GM10248 (cell line): ENCODE measurements at regions not wholly inside any gene's neighbourhood (a gene's known extent, or its start where the extent isn't known, plus 50 kb on each side); places are given as distances from the start of the nearest gene placed in this dataset.

Source experiments
- CTCF ChIA-PET: fragments of 300-600 bp; sonication (Branson Sonifier 250); formaldehyde crosslinking; extraction: SDS; loops from one replicate; lab custom pipeline; 2021; ENCODE audit warnings: antibody characterized with exemption; lab: Yijun Ruan, JAX
- POLR2A ChIA-PET: fragments of 350-650 bp; sonication (Branson Sonifier 250); formaldehyde crosslinking; extraction: SDS; loops from one replicate; lab custom pipeline; 2020; ENCODE audit warnings: antibody characterized with exemption; lab: Yijun Ruan, JAX
- DNase-seq: peaks from one replicate; pipeline ENCODE4 v3.0.0; 2012; ENCODE audit errors: extremely low spot score
- CTCF ChIP-seq: IDR thresholded peaks from 2 replicates; pipeline ENCODE4 v1.5.1; 2012; ENCODE audit warnings: mild to moderate bottlenecking, low read depth; ENCODE audit errors: extremely low read depth, missing control alignments, control extremely low read depth

GRCh38 chr18:2412996-2413751, 158.1 kb downstream of the METTL4 start:
- POLR2A ChIA-PET = no interaction called here
- no peak for TF ChIP-seq CTCF
- DNase-seq = no peak
- CTCF ChIA-PET = interaction anchor here (0.6 to 2.0 kb wide), 4 partner anchors 10 to 30 kb away, joined by 3 to 5 read pairs (median 4); no protein-coding TSS in a partner anchor

GRCh38 chr18:2414235-2414634, 157.1 kb downstream of the METTL4 start:
- ChIA-PET CTCF (interaction anchor here (1.1 to 2.0 kb wide), 3 partner anchors 11 to 19 kb away, joined by 4 to 5 read pairs (median 4); no protein-coding TSS in a partner anchor), POLR2A (no interaction called here)
- DNase-seq = no peak
- no peak for TF ChIP-seq CTCF

GRCh38 chr18:2415656-2416055, 155.6 kb downstream of the METTL4 start:
- DNase-seq = no peak

GRCh38 chr18:2417861-2418610, 153.3 kb downstream of the METTL4 start:
- ChIA-PET CTCF (interaction anchor here (1.3 to 1.5 kb wide), 2 partner anchors 9 to 25 kb away, joined by 3 to 6 read pairs; no protein-coding TSS in a partner anchor), POLR2A (no interaction called here)
- DNase-seq = no peak
- TF ChIP-seq CTCF = no peak

More at GRCh38 chr18:2415656-2416055, 155.6 kb downstream of the METTL4 start:
- TF ChIP-seq CTCF = no peak
- ChIA-PET POLR2A (no interaction called here), CTCF (no interaction called here)

- DNase-seq = no peak
- POLR2A ChIA-PET = no interaction called here
- no peak for TF ChIP-seq CTCF
- CTCF ChIA-PET = interaction anchor here (1.1 to 1.4 kb wide), 2 partner anchors 16 to 23 kb away, joined by 3 read pairs; no protein-coding TSS in a partner anchor
Observed at GRCh38 chr18:2420367-2420766, 150.9 kb downstream of the METTL4 start.

- ChIA-PET POLR2A (no interaction called here), CTCF (interaction anchor here (1.0 to 1.5 kb wide), 2 partner anchors 9 to 12 kb away, joined by 3 read pairs; no protein-coding TSS in a partner anchor)
- no peak for DNase-seq
- TF ChIP-seq CTCF = no peak
Observed at GRCh38 chr18:2423761-2424160, 147.5 kb downstream of the METTL4 start.
